Stomach (tissue), 4 donors: ENCODE measurements at regions not wholly inside any gene's neighbourhood (a gene's known extent, or its start where the extent isn't known, plus 50 kb on each side); places are given as distances from the start of the nearest gene placed in this dataset.

ENCODE experiments used
- EP300 ChIP-seq: sonication (generic); formaldehyde crosslinking; IDR thresholded peaks from one replicate; pipeline ENCODE4 v1.6.1; 2017; ENCODE audit warnings: antibody characterized with exemption
- POLR2A ChIP-seq, 4 donors: fragments of 450-650 bp; IDR thresholded peaks; one replicate each; pipeline ENCODE4 v1.6.1; 2016; ENCODE audit warnings: antibody characterized with exemption in 4 of 4, control low read depth in 2 of 4, mild to moderate bottlenecking in 1 of 4, moderate library complexity in 1 of 4
- POLR2AphosphoS5 ChIP-seq, 3 donors: sonication (generic); formaldehyde crosslinking; IDR thresholded peaks; one replicate each; pipeline ENCODE4 v1.6.1; 2016; ENCODE audit warnings: antibody characterized with exemption in 3 of 3
- TF ChIP-seq, protein P1 (sequence below), 7 experiments: fragments of 450-650 bp in 4 of 7; fragments of 200-600 bp in 3 of 7; sonication (generic) in 3 of 7; IDR thresholded peaks; one replicate each; pipeline ENCODE4 v1.5.1; 2016 to 2019; ENCODE audit warnings: antibody characterized with exemption in 7 of 7, control low read depth in 2 of 7, mild to moderate bottlenecking in 1 of 7

DNA sequence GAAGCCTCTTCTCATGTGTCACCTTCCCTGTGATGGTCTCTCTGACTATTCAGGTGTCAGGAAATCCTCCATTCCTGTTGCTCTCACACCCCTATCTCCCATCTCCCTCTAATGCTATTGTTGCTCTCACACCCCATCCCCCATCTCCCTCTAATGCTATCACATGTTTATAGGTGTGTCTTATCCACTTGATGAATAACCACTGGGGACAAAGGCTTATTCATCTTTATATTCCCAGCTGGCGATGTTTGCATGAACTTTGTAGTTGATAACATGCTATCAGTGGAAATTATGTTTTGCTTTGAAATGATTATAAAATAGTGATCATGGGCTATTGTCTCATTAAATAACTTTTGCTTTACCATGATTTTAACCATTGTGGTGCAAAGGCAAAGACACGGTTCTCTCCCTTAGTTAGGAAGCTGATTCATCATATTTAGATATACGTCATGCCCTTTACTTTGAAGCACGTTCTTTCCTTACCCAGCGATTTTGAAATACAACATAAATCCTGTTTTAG, 220.5 kb downstream of the PMAIP1 start:
- TF ChIP-seq, protein P1, sequence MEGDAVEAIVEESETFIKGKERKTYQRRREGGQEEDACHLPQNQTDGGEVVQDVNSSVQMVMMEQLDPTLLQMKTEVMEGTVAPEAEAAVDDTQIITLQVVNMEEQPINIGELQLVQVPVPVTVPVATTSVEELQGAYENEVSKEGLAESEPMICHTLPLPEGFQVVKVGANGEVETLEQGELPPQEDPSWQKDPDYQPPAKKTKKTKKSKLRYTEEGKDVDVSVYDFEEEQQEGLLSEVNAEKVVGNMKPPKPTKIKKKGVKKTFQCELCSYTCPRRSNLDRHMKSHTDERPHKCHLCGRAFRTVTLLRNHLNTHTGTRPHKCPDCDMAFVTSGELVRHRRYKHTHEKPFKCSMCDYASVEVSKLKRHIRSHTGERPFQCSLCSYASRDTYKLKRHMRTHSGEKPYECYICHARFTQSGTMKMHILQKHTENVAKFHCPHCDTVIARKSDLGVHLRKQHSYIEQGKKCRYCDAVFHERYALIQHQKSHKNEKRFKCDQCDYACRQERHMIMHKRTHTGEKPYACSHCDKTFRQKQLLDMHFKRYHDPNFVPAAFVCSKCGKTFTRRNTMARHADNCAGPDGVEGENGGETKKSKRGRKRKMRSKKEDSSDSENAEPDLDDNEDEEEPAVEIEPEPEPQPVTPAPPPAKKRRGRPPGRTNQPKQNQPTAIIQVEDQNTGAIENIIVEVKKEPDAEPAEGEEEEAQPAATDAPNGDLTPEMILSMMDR (IDR thresholded peaks at IDR 0.05) = no peak
- no peak for TF ChIP-seq EP300
- TF ChIP-seq POLR2A (IDR thresholded peaks at IDR 0.05) = no peak
- TF ChIP-seq POLR2AphosphoS5 (IDR thresholded peaks at IDR 0.05) = no peak
